NB4 (cell line): ENCODE measurements at regions not wholly inside any gene's neighbourhood (a gene's known extent, or its start where the extent isn't known, plus 50 kb on each side); places are given as distances from the start of the nearest gene placed in this dataset.

Experiments used
- MYC ChIP-seq: IDR thresholded peaks from 2 replicates; pipeline ENCODE4 v1.6.1; 2011; ENCODE audit warnings: low read depth, low read length
- POLR2A ChIP-seq: IDR thresholded peaks from 2 replicates; pipeline ENCODE4 v1.6.1; 2011; ENCODE audit warnings: mild to moderate bottlenecking; ENCODE audit not compliant: insufficient read length; ENCODE audit errors: extremely low read depth
- TF ChIP-seq, protein P1 (sequence below): IDR thresholded peaks from one replicate; pipeline ENCODE4 v1.5.1; 2012; ENCODE audit warnings: low read depth, low read length
- TF ChIP-seq, protein P2 (sequence below): IDR thresholded peaks from 2 replicates; pipeline ENCODE4 v1.6.1; 2011; ENCODE audit warnings: low read depth, low read length

GRCh38 chr1:117683571-117684285 is 77.9 kb downstream of the TENT5C start:
- no peak for TF ChIP-seq POLR2A
- TF ChIP-seq, protein P1, sequence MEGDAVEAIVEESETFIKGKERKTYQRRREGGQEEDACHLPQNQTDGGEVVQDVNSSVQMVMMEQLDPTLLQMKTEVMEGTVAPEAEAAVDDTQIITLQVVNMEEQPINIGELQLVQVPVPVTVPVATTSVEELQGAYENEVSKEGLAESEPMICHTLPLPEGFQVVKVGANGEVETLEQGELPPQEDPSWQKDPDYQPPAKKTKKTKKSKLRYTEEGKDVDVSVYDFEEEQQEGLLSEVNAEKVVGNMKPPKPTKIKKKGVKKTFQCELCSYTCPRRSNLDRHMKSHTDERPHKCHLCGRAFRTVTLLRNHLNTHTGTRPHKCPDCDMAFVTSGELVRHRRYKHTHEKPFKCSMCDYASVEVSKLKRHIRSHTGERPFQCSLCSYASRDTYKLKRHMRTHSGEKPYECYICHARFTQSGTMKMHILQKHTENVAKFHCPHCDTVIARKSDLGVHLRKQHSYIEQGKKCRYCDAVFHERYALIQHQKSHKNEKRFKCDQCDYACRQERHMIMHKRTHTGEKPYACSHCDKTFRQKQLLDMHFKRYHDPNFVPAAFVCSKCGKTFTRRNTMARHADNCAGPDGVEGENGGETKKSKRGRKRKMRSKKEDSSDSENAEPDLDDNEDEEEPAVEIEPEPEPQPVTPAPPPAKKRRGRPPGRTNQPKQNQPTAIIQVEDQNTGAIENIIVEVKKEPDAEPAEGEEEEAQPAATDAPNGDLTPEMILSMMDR: no peak
- TF ChIP-seq, protein P2, sequence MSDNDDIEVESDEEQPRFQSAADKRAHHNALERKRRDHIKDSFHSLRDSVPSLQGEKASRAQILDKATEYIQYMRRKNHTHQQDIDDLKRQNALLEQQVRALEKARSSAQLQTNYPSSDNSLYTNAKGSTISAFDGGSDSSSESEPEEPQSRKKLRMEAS: no peak
- TF ChIP-seq MYC: no peak
